Endothelial cell (in vitro differentiated cells): ENCODE measurements at regions not wholly inside any gene's neighbourhood (a gene's known extent, or its start where the extent isn't known, plus 50 kb on each side); places are given as distances from the start of the nearest gene placed in this dataset.
A peak's percentile ranks its signal among the peaks of the same experiment; 100 is the strongest.

Experiments
- DNase-seq: peaks from one replicate; pipeline ENCODE4 v3.0.0; 2021; ENCODE audit warnings: low spot score
- H3K27ac Mint-ChIP-seq: one replicate; pipeline ENCODE4 v1.8.0; 2021; ENCODE audit warnings: mixed read lengths, inconsistent platforms; ENCODE audit not compliant: unreplicated experiment
- H3K27me3 Mint-ChIP-seq: one replicate; pipeline ENCODE4 v1.8.0; 2021; ENCODE audit warnings: mild to moderate bottlenecking, moderate library complexity, mixed read lengths, inconsistent platforms; ENCODE audit not compliant: unreplicated experiment
- H3K36me3 Mint-ChIP-seq: one replicate; pipeline ENCODE4 v1.8.0; 2021; ENCODE audit warnings: mild to moderate bottlenecking, low read depth, mixed read lengths, inconsistent platforms; ENCODE audit not compliant: unreplicated experiment
- H3K4me1 Mint-ChIP-seq: one replicate; pipeline ENCODE4 v1.8.0; 2021; ENCODE audit warnings: mild to moderate bottlenecking, mixed read lengths, inconsistent platforms; ENCODE audit not compliant: unreplicated experiment
- H3K4me3 Mint-ChIP-seq: one replicate; pipeline ENCODE4 v1.8.0; 2021; ENCODE audit warnings: mild to moderate bottlenecking, mixed read lengths, inconsistent platforms; ENCODE audit not compliant: unreplicated experiment
- H3K9me3 Mint-ChIP-seq: one replicate; pipeline ENCODE4 v1.8.0; 2021; ENCODE audit warnings: mixed read lengths, inconsistent platforms; ENCODE audit not compliant: unreplicated experiment
- CTCF ChIP-seq: fragments of 200-600 bp; sonication (generic); IDR thresholded peaks from one replicate; pipeline ENCODE4 v1.5.0; 2021; ENCODE audit warnings: antibody characterized with exemption; ENCODE audit not compliant: unreplicated experiment

GRCh38 chr10:59537501-59537900 lies 172.1 kb downstream of the SLC16A9 start:
- peaks cover 6% of the 10 kb centered on the region for H3K4me1 Mint-ChIP-seq
- H3K36me3 Mint-ChIP-seq = peaks cover 3% of the 10 kb centered on the region
- H3K27ac Mint-ChIP-seq = no peak overlapping the region
- no peak overlapping the region for H3K4me3 Mint-ChIP-seq
- no peak for TF ChIP-seq CTCF
- no peaks in the 10 kb centered on the region for H3K9me3 Mint-ChIP-seq
- no peak for DNase-seq
- peaks cover 3% of the 10 kb centered on the region for H3K27me3 Mint-ChIP-seq

DNA sequence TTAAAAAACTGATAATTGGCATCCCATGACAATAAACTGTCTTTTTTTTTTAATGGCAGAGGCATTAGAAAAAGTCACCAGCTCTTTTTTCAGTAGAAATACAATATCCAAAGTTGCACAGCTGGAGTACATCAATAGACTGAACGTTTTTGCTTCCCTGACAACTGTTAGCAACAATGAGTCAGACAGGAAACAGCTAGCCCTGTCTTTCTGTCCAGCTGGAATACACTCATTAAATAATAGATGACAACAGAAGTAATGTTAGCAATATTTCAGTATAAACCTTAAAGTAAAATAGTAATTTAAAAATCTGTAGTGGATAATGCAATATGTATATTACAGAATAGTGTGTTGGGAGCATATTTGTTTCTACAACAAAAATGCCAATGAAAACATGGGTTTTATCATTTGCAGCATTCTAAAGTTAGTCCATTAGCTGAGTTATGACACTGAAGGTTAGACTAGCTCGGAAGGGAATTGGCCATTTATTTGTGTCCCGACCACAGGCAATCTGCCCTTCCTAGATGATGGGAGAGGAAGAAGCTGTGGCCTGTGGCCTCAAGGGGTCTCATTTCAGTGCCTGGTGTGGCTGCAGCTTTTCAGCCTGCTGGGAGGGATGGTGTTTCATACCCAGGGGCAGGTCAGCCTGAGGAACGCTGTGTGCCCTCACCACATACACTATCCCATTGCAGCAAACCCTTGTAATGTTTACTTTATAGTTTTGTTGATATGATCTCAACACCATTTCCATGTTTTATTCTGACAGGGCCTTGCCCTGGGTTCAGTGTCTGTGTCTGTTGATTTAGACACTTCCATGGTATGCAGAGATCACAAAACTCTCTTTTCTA lies 173.3 kb downstream of the SLC16A9 start:
- no peak for TF ChIP-seq CTCF
- peaks cover 6% of the 10 kb centered on the region for H3K4me1 Mint-ChIP-seq
- H3K9me3 Mint-ChIP-seq = no peaks in the 10 kb centered on the region
- no peak overlapping the region for H3K4me3 Mint-ChIP-seq
- H3K27ac Mint-ChIP-seq = peak overlapping the region; percentile 93
- DNase-seq = peak; percentile 23
- H3K27me3 Mint-ChIP-seq = peaks cover 3% of the 10 kb centered on the region
- peaks cover 3% of the 10 kb centered on the region for H3K36me3 Mint-ChIP-seq

DNA sequence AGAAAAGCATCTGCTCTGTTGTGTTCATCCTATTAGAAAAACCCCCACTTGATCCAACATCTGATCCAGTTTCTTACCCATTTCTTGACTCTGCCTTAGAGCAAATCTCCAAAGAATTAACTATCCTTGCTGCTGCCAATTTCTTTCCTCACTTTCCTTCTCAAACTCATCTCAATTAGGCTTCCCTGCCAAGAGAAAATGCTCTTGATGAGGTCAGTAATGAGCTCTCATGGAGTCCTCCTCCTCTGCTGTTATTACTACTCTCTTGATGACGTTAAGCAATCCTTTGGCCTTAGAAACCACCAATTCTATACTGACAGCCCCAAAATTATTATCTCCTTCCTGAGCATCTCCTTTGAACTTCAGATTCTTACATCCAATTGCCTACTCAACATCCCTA lies 162.0 kb upstream of the FAM13C start:
- H3K9me3 Mint-ChIP-seq = no peaks in the 10 kb centered on the region
- no peak overlapping the region for H3K27ac Mint-ChIP-seq
- no peaks in the 10 kb centered on the region for H3K36me3 Mint-ChIP-seq
- peaks cover 9% of the 10 kb centered on the region for H3K4me1 Mint-ChIP-seq
- TF ChIP-seq CTCF = no peak
- no peak overlapping the region for H3K4me3 Mint-ChIP-seq
- DNase-seq = no peak
- peaks cover 1% of the 10 kb centered on the region for H3K27me3 Mint-ChIP-seq

GRCh38 chr10:59523851-59524250 lies 161.5 kb upstream of the FAM13C start:
- Mint-ChIP-seq H3K27me3 (peaks cover 1% of the 10 kb centered on the region), H3K36me3 (no peaks in the 10 kb centered on the region), H3K4me1 (peaks cover 9% of the 10 kb centered on the region), H3K4me3 (no peak overlapping the region), H3K27ac (no peak overlapping the region), H3K9me3 (no peaks in the 10 kb centered on the region)
- TF ChIP-seq CTCF = no peak
- DNase-seq = no peak

- no peaks in the 10 kb centered on the region for H3K27me3 Mint-ChIP-seq
- DNase-seq = no peak
- no peak overlapping the region for H3K4me3 Mint-ChIP-seq
- no peaks in the 10 kb centered on the region for H3K36me3 Mint-ChIP-seq
- peaks cover 9% of the 10 kb centered on the region for H3K4me1 Mint-ChIP-seq
- H3K9me3 Mint-ChIP-seq = no peaks in the 10 kb centered on the region
- TF ChIP-seq CTCF = no peak
- H3K27ac Mint-ChIP-seq = no peak overlapping the region
Observed at GRCh38 chr10:59517996-59518395, 155.6 kb upstream of the FAM13C start.
